Kidney capillary endothelial cell (primary cell): ENCODE measurements at regions not wholly inside any gene's neighbourhood (a gene's known extent, or its start where the extent isn't known, plus 50 kb on each side); places are given as distances from the start of the nearest gene placed in this dataset.
"Not testable (repeated sequence)": the region's sequence is repeated elsewhere in the genome, so short reads cannot be mapped to it uniquely, and the experiment has no call there.

Experiments
- DNase-seq: peaks from one replicate; pipeline ENCODE4 v3.0.0-alpha.2; 2018; ENCODE audit warnings: low spot score

DNA sequence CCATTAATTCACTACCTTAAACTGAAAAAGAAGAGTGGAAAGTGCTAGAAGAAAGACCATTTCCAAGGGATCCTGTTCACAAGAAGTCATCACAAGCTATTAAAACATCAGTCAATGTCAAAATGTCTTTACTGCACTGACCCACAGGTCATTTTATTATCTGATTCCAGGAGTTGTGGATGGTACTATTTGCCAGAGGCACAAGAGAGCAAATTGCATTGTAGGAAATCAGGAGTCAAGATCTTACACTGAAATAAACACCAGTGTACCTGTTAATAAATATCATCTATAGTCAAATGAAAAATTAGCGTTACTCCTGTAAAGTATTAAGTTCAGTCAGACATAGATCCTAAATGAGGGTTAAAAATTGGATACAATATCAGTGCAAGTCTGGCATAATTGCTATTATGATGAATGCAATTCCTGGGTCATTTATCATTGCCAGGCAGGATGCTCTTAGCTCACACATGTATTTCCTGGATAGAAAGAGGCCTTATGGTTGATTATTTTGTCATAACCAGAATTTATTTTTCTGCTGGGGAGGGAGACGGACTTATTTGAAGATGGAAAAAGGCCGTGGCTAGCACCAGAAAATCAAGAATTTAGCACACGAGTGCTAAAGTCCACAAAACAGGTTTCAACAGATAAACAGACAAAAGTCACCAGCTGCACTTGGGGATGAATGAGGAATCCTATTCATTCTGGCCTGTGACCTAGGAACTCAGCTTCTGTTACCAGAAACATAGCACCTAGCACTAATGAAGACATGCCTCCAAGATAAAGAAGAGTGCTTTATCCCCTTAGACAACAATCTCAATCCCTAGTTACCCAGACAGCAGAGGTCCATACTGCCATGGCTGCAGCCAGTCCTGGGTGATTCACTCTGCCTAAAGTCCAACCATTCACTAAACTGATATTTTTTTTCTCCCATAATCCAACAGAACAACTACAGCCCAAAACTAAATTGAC lies 683.1 kb upstream of the POM121L12 start:
- peak; percentile 21 for DNase-seq

DNA sequence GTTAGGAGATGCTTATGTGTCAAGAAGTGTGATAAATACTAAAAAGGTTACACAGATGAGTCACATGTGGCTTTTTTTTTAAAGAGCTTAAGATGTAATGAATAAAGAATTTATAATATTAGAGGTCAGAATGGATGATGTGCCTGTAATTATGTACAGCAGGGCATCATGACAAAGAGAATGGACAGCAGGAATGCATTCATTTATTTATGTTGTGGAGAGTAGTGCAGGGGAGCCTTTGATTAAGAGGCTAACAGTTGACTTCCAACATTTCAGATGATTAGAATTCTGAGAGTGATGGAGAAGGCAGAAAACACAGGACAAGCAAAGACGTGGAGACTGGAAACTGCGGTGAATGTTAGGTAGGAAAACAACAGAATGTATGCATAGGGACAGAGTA lies 691.4 kb upstream of the POM121L12 start:
- no peak for DNase-seq

GRCh38 chr7:52340067-52340466 lies 695.4 kb upstream of the POM121L12 start:
- no peak for DNase-seq

DNA sequence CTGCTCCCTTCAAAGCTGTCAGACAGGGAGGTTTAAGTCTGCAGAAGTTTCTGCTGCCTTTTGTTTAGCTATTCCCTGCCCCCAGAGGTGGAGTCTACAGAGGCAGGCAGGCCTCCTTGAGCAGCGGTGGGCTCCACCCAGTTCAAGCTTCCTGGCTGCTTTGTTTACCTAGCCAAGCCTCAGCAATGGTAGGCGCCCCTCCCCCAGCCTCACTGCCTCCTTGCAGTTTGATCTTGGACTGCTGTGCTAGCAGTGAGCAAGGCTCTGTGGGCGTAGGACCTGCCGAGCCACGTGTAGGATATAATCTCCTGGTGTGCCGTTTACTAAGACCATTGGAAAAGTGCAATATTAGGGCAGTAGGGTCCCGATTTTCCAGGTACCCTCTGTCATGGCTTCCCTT lies 707.1 kb upstream of the POM121L12 start:
- DNase-seq, result not testable (repeated sequence)

GRCh38 chr7:52325237-52325636 lies 710.2 kb upstream of the POM121L12 start:
- DNase-seq, result no peak

- no peak for DNase-seq
Observed at GRCh38 chr7:52323202-52323746, 712.2 kb upstream of the POM121L12 start.

GRCh38 chr7:52320610-52321009 lies 714.8 kb upstream of the POM121L12 start:
- no peak for DNase-seq

DNA sequence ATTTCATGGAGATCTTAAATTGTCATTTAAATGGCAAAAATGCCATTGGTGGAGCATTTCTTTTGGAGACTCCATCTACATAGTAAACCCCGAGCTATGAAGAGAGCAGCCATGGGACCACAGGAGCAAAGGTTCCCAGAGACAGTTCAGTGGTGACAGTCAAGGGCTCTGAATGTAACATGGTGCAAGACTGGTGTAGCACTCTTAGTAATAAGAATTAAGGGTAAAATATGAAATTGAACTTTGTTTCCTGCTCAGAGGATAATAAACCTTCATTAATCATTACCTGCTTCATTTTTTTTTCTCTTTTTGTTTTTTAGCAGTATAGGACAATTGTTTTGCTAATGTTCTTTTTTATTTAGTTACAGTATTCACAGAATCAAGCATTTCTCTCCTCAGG lies 717.5 kb upstream of the POM121L12 start:
- no peak for DNase-seq

DNA sequence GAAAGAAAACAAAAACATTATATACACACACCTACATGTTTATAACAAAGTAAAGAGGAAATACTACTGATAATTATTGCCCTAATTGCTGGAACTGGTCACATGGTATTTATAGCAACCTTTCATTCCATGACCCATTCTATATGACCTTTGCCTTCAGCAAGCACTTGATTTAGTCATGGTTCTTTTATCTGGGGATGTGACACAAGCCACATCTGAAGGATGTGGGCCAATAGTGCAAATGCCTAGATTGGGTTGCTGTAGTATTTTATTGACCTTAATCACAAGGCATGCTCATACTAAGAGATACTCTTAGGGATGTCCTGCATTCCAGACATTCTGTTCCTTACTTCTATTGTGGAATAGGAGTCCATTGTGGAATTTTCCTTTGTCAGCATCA lies 723.5 kb upstream of the POM121L12 start:
- no peak for DNase-seq

DNA sequence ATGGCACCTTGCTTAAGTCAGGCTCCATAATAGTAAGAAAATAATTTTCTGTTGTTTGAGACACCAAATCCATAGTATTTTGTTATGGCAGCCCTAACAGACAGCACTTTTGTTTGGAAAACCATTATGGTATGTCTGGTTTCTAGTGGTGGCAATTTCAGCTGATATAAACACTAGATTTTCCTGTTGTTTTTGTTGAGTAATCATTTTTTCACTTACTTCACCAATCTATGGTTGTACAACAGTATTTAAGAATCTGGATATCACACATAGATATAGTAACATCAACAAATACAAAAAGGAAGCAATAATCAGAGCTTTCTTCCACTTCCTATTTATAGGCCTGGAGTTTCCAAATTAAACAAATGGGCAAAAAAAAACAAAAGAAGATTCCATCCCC lies 725.8 kb upstream of the POM121L12 start:
- no peak for DNase-seq

GRCh38 chr7:52302765-52303520 lies 732.5 kb upstream of the POM121L12 start:
- DNase-seq, result no peak

DNA sequence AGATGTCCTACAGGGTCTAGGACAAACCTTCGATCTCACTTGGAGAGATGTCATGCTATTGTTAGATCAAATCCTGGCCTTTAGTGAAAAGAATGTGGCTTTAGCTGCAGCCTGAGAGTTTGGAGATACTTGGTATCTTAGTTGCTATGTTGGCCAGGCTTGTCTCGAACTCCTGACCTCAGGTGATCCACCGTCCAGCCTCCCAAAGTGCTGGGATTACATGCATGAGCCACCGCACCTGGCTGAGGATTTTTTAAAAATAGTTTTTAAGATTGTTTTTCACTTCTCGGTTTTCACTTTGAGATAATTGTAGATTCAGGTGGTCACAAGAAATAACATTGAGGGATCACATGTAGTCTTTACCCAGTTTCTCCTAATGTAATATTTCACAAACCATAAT lies 738.3 kb upstream of the POM121L12 start:
- no peak for DNase-seq

DNA sequence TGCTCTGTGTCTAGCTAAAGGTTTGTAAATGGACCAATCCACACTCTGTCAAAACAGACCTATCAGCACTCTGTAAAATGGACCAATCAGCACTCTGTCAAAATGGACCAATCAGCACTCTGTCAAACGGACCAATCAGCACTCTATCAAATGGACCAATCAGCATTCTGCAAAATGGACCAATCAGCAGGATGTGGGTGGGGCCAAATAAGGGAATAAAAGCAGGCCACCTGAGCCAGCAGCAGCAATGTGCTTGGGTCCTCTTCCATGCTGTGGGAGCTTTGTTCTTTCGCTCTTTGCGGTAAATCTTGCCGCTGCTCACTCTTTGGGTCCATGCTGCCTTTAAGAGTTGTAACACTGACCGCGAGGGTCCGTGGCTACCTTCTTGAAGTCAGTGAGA lies 740.5 kb upstream of the POM121L12 start:
- no peak for DNase-seq

- no peak for DNase-seq
Observed at GRCh38 chr7:52289247-52289646, 746.2 kb upstream of the POM121L12 start.

- DNase-seq, result no peak
Observed at GRCh38 chr7:52287698-52288097, 747.7 kb upstream of the POM121L12 start.

DNA sequence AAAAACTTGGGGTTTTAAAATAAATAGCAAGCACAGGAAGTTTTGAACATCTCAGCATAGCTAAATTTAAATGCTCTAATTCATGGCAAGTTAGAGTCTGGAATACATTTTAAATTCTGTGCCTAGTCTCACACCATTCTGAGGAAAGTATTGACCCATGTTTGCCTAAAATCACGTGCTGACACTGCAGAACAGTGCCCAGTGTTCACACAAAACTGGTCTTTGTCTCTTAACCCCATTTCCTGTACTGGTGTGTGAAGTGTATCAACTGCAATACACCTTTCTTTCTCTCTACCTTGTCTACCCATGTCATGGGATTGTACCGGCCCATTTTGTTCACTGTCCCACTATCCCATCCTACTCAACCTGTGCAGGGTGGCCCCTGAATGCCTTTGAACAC lies 749.7 kb upstream of the POM121L12 start:
- no peak for DNase-seq

- DNase-seq, result no peak
Observed at GRCh38 chr7:52283335-52283734, 752.1 kb upstream of the POM121L12 start.

GRCh38 chr7:52273685-52274610 lies 761.5 kb upstream of the POM121L12 start:
- DNase-seq, result no peak

GRCh38 chr7:52271703-52272102 lies 763.7 kb upstream of the POM121L12 start:
- DNase-seq, result no peak

GRCh38 chr7:52270301-52270700 lies 765.1 kb upstream of the POM121L12 start:
- DNase-seq, result peak; percentile 83

GRCh38 chr7:52269669-52270068 lies 765.8 kb upstream of the POM121L12 start:
- peak; percentile 54 for DNase-seq

GRCh38 chr7:52261057-52261456 lies 774.4 kb upstream of the POM121L12 start:
- peak; percentile 14 for DNase-seq
